Lung microvascular endothelial cell (primary cell): ENCODE measurements at regions not wholly inside any gene's neighbourhood (a gene's known extent, or its start where the extent isn't known, plus 50 kb on each side); places are given as distances from the start of the nearest gene placed in this dataset.

Experiments used
- DNase-seq, 2 donors: peaks; one replicate each; pipeline versions ENCODE4 v3.0.0 to v3.0.0-alpha.2; 2010; ENCODE audit warnings: low read depth in 2 of 2

GRCh38 chr17:34527908-34528470 is 51.4 kb upstream of the TMEM132E start:
- DNase-seq, result no peak

DNA sequence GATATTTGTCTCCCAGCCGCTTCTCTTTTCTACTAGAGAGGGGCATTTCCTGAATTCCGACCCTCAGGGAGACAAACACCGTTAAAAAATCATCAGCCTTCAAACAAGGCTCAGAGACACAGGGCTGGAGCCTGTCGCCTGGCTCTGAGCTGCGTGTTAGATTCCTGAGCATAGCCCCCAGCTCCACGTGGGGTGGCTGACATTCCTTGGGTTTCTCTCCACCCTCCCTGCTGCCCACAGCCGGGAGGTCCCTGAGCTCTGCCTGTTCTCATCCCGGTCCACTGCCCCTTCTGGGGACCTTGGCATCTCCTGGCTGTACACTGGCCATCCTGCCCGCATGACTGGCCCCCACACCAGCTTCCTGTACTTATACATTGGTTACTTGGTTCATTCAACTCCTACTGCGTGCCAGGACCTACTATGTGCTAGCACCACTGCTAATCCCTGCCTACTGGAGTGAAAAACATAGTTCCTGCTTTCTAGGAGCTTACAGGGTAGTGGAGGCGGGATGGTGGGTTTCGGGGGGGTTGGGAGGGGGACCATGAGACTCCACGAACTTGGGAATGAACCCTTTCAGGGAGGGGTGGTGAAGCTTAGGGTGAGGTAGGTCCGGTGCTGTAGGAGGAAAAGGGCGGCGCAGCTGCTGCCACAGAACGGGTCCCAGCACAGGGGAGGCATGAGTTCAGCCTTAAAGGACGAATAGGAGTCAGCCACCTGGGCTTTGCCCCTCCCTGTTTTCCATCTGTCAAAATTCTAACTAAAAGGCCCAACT is 52.1 kb upstream of the TMEM132E start:
- DNase-seq, result no peak

DNA sequence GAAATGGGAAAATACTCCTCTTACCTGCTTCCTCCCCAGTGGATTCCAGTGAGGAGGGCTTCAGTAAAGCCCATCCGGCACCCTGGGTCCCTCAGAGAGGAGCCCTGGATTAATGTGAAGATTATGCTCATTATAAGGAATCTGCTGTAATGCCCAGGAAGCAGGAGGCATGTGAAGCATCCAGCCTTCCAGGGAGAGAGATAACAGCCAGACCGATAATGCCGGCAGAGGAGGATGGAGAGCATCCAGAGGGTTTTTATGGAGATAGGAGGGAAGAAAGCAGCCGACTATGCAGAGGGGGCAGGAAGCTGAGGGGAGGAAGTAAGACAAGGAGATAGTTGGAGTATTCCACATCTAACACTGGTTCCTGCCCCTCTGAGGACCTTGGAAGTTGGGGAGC is 53.7 kb upstream of the TMEM132E start:
- DNase-seq, result no peak

- no peak for DNase-seq
Measured at GRCh38 chr17:34521955-34522354, 57.4 kb upstream of the TMEM132E start.

DNA sequence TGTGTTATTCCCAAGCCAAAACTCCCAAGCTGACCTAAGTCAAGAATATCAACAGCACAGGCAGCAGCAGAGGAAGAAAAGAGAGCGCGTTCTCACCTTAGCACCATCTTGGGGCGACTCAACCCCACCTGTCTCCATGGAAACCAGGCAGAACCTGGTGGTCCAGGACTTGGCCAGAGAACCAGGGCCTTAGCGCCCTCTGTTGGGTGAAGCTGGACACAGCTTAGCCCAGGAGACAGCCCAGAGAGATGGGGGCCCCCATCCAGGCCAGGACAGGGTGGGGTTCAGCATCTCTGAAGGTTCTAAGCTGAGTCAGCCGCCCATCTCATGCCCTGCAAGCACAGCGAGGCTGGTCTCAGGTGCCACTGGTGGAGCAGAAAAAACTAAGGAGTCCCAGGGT is 60.1 kb upstream of the TMEM132E start:
- DNase-seq, result peak; percentile 6 to 26

- DNase-seq, result no peak
Measured at GRCh38 chr17:34517406-34517805, 62.0 kb upstream of the TMEM132E start.

DNA sequence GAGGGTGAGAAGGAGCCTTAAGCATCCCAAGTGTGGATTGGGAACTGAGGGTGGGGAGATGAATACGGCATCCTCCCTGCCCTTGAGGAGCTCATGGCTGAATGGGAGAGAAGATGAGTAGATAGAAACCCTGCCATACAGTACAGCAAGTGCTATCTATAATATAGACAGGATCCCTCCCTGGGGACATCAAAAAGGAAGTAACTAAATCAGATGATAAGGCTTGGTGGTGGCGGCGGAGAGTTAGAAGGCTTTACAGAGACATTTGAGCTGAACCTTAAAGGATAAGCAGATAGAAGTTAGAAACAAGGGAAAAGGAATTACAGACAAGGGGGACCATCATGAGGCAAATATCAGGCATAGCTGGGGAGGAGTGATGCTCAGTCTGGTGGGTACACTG is 67.5 kb upstream of the TMEM132E start:
- DNase-seq, result no peak

- DNase-seq, result no peak
Measured at GRCh38 chr17:34511265-34511664, 68.1 kb upstream of the TMEM132E start.

DNA sequence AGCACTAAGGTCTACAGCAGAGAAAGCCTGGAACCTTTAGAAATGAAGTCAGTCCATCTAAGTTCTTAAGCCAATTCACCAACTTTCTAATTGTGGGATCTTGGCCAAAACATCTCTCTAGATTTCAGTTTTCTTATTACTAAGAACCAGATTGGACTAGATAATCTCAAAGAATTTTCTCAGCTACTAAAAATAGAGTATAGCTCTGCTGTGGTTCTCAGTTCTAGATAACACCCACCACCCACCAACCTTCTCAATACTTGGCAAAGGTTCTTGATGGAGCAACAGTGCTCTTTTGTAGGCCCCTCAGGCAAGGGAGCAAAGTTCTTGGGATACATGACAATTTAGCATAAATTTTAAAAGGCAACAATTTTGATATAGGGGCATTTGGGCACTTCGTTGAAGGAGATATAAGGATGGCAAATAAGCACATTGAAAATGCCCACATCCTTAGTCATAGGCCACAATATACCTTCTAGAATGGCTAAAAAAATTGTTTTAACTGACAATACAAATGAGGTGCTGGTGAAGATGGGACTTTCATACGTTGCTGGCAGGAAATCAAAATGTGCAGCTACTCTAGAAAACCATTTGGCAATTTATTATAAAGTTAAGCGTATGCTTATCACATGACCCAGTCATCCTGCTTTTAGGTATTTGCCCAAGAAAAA is 74.4 kb upstream of the TMEM132E start:
- DNase-seq, result no peak

DNA sequence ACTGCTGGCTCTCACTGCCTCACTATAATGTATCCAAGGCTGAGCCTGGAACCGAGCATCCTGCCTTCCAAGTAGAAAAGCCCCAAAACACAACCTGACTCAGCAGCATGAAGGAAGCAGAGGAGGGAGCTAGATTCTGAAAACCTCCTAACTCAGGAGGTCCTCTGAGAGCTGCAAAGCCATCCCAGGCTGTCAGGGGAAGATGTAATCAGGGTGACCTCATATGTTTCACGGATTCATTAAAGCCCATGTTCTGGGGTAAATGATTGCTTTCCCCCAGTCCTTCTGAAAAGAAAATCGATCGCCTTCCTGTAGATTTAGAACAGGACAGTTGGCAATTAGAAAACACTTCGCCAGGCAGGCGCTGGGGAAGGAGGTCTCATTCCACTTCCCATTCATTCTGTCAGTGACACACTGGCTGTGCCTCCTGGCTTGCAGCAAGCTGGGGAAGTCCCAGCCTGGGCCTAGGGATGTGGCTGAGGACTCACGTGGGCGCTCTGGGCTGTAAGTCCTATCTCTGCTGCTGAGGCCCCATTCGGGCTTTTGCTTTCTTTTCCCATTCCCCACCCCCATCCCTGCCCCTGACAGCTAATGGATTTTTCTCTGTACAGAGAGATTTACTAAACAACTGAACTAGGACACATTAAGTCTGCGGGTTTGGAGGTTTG is 75.7 kb upstream of the TMEM132E start:
- DNase-seq, result no peak

DNA sequence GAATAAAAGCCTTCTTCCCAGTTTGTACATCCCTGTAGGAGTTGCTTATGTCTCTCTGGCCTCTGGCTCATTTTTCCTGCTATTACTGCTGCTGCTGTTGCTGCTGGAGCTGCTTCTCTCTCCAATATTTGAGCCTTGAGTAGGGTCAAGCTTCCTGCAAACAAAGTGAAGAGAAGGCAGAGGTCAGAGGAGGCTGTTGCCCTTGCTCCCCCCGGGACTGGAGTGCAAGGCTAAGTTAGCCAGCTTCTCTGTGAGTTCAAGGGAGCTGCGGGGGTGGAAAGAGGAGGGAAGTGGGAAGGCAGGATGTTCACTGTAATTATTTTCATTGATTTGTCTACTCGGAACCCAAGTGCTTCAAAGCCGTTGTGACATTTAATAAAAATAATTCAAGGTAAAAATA is 77.0 kb upstream of the TMEM132E start:
- no peak for DNase-seq

GRCh38 chr17:34499576-34499975 is 79.8 kb upstream of the TMEM132E start:
- DNase-seq, result peak; percentile 54 to 60

DNA sequence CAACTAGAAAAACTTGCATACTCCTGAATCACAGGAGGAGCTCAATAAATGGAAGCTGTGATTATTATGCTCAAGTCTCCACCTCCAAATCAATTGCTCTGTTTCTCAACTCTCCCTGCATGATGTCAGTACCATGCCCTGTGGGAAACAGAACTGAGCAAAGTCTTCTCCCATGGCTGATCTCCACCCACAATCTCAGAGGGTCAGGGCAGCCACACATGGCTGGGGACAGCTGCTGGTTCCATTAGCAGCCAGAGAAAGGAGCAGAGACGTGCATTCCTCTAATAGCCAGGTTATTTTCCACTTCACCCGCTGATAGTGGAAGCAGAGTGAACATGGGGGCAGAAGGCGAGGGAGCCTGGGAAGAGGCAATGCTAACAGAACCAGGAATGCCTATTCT is 85.5 kb upstream of the TMEM132E start:
- no peak for DNase-seq

DNA sequence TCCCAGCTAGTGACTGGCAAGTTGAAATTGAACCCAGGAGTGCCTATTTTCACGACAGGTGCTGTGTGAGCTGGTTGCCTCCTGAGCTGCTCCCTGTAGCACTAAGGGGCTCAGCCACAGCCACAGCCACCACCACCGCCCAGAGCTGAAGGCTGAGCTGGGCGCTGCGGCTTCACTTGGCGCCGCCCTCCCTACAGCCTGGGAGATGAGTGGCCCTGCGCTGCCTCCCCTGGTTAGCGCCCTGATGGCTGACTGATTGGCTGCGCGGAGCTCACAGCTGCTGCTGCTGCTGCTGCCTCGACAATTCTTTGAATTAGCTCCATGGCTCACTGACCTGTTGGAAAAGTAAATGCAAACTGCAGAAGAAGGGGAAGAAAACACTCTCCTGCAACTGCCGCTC is 91.8 kb upstream of the TMEM132E start:
- no peak for DNase-seq

DNA sequence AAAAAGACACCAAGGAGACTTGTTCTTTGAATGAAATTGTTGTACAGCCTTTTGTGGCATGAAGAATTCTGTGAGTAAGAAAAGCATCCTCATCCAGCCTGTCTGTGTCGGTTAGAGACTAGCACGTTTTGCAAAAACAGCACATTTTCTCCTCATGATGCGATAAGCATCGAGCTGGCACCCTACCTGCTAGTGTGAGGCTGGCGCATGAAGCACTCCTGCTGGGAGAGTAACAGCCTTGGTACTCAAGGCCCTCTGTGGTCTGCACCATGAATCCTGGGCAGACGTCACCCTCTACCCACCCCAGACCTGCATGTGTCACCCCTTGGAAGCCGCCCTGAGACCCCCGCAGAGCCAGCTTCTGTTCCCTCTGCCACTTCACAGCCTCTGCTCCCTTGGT is 92.6 kb upstream of the TMEM132E start:
- no peak for DNase-seq

DNA sequence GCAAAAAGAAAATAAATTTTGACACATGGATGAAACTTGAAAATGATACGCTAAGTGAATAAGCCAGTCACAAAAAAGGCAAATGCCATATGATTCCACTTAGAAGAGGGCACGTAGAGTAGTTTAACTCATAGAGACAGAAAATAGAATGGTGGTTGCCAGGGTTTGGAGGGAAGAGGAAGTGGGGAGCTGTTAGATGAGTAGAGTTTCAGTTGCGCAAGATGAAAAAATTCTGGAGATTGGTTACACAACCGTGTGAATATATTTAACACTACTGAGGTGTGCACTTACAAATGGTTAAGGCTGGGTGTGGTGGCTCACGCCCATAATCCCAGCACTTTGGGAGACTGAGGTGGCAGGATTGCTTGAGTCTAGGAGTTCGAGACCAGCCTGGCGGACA is 93.4 kb upstream of the TMEM132E start:
- DNase-seq, result no peak

GRCh38 chr17:34484193-34484733 is 95.1 kb upstream of the TMEM132E start:
- DNase-seq, result no peak

DNA sequence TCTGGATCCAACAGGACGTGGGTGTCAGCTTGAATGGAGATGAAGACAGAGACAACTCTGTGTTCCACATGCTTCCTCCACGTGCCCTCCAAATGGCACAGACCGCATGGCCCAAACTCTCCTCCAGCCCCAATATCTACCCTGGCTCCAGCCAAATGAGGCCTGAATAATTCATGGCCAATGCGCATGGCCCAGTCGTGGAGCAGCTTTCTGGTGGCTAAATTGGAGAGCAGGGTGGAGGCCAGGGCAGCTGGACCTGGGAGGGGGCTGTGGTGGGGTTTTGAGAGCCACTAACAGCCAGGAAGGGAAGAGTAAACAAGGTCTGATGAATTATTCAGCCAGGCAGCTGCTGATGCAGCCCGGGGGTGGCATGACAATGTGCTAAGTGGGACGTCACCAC is 96.7 kb upstream of the TMEM132E start:
- DNase-seq, result no peak

- no peak for DNase-seq
Measured at GRCh38 chr17:34481779-34482178, 97.6 kb upstream of the TMEM132E start.

DNA sequence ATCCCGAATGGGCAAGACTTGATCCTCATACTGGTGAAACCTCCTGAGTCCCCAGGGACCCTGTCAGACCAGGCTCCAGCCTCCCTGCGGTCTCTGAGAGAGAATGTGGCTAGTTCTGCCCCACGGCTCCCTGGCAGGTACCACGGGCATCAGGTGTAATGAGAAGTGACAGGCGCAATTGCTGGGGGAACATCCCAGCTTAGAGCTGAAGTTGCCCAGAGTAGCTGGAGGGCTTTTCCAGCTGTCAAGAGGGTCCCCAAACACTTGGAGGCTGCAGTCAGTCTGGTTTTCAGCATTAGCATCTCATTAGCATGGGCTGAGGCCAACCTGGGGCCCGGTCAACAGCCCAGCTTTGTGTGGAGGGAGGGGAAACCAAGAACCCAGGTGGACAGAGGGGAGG is 100.0 kb upstream of the TMEM132E start:
- no peak for DNase-seq

DNA sequence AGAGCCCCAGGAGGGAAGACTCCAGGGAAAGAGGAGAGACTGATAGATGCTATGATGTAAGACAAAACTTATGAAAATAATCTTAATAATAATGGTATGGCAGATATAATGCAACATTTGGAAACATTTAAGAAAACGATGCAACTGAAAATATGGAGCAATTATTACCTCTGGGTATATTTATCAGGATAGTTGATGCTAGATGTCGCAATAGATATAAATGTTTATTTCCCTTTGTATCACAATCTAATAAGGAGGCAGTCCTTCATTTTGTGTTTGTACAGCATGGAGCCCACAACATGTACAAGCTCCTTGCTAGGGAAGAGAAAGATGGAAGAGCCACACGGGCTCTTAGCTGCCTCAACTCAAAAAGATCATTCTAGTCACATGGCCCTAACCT is 101.1 kb upstream of the TMEM132E start:
- no peak for DNase-seq

- DNase-seq, result no peak
Measured at GRCh38 chr17:34475296-34475695, 104.1 kb upstream of the TMEM132E start.
